Neural cell (in vitro differentiated cells): ENCODE measurements at regions not wholly inside any gene's neighbourhood (a gene's known extent, or its start where the extent isn't known, plus 50 kb on each side); places are given as distances from the start of the nearest gene placed in this dataset.

Source experiments
- H2AFZ ChIP-seq: fragments of 200-600, 300-800 bp; sonication (generic), shearing (Covaris generic); 2 replicates; pipeline ENCODE4 v1.6.0; 2014; ENCODE audit warnings: low read depth, mild to moderate bottlenecking, antibody characterized with exemption, low read length, moderate library complexity
- H3F3A ChIP-seq: fragments of 200-600 bp; shearing (Covaris generic); 2 replicates; pipeline ENCODE4 v1.6.1; 2016; ENCODE audit warnings: mild to moderate bottlenecking, moderate library complexity, mixed read lengths, antibody characterized with exemption, low read length; ENCODE audit not compliant: insufficient read depth, poor library complexity, severe bottlenecking
- H3K27ac ChIP-seq: fragments of 200-600, 300-800 bp; sonication (generic), shearing (Covaris generic); 2 replicates; pipeline ENCODE4 v1.5.1; 2014; ENCODE audit warnings: mild to moderate bottlenecking, low read length, moderate library complexity
- H3K27me3 ChIP-seq: fragments of 300-800, 200-600 bp; sonication (generic), shearing (Covaris generic); 2 replicates; pipeline ENCODE4 v1.6.0; 2014; ENCODE audit warnings: mild to moderate bottlenecking, low read depth, low read length, moderate library complexity; ENCODE audit not compliant: insufficient read depth
- H3K36me3 ChIP-seq: fragments of 300-800, 200-600 bp; sonication (generic), shearing (Covaris generic); 2 replicates; pipeline ENCODE4 v1.5.1; 2014; ENCODE audit warnings: mild to moderate bottlenecking, antibody characterized with exemption, low read length, moderate library complexity; ENCODE audit not compliant: insufficient read depth
- H3K4me2 ChIP-seq: fragments of 300-800, 200-600 bp; sonication (generic), shearing (Covaris generic); 2 replicates; pipeline ENCODE4 v1.6.0; 2014; ENCODE audit warnings: mild to moderate bottlenecking, low read length
- H3K4me3 ChIP-seq: fragments of 300-800, 200-600 bp; sonication (generic), shearing (Covaris generic); 2 replicates; pipeline ENCODE4 v1.5.1; 2014; ENCODE audit warnings: mild to moderate bottlenecking, low read length, moderate library complexity
- H3K79me2 ChIP-seq: fragments of 200-600 bp; shearing (Covaris generic); replicated peaks from 2 replicates; pipeline ENCODE4 v1.6.0; 2014; ENCODE audit warnings: mild to moderate bottlenecking, low read length, moderate library complexity; ENCODE audit not compliant: insufficient read depth
- H3K9ac ChIP-seq: fragments of 300-800, 200-600 bp; sonication (generic), shearing (Covaris generic); 2 replicates; pipeline ENCODE4 v1.6.1; 2016; ENCODE audit warnings: mild to moderate bottlenecking, low read length, mixed read lengths
- H3K9me2 ChIP-seq: fragments of 200-600 bp; shearing (Covaris generic); 2 replicates; pipeline ENCODE4 v1.6.1; 2016; ENCODE audit warnings: mild to moderate bottlenecking, low read length, mixed read lengths; ENCODE audit not compliant: insufficient read depth
- H3K9me3 ChIP-seq: fragments of 200-600, 300-800 bp; sonication (generic), shearing (Covaris generic); 2 replicates; pipeline ENCODE4 v1.6.1; 2016; ENCODE audit warnings: mild to moderate bottlenecking, mixed run types, low read length, moderate library complexity, mixed read lengths
- H4K20me1 ChIP-seq: fragments of 200-600 bp; shearing (Covaris generic); 2 replicates; pipeline ENCODE4 v1.6.1; 2016; ENCODE audit warnings: mild to moderate bottlenecking, mixed run types; ENCODE audit not compliant: insufficient read depth
- CTCF ChIP-seq: fragments of 450-650 bp; IDR thresholded peaks from 2 replicates; pipeline ENCODE4 v1.5.1; 2014; ENCODE audit warnings: antibody characterized with exemption, mild to moderate bottlenecking, moderate library complexity; ENCODE audit not compliant: poor library complexity, severe bottlenecking
- EP300 ChIP-seq: fragments of 450-650 bp; conservative IDR thresholded peaks from 2 replicates; pipeline ENCODE4 v1.6.1; 2014; ENCODE audit warnings: antibody characterized with exemption, mild to moderate bottlenecking, moderate library complexity; ENCODE audit not compliant: poor library complexity, severe bottlenecking
- EZH2 ChIP-seq: fragments of 200-600, 300-800 bp; shearing (Covaris generic), sonication (generic); IDR thresholded peaks from 2 replicates; pipeline ENCODE4 v1.6.1; 2014; ENCODE audit warnings: antibody characterized with exemption, low read length, borderline replicate concordance, mild to moderate bottlenecking; ENCODE audit not compliant: insufficient read depth, poor library complexity, severe bottlenecking
- MXI1 ChIP-seq: fragments of 450-650 bp; conservative IDR thresholded peaks from 2 replicates; pipeline ENCODE4 v1.6.1; 2014; ENCODE audit warnings: antibody characterized with exemption, mild to moderate bottlenecking; ENCODE audit not compliant: poor library complexity, severe bottlenecking
- POLR2AphosphoS5 ChIP-seq: IDR thresholded peaks from 2 replicates; pipeline ENCODE4 v1.6.1; 2012
- RAD21 ChIP-seq: fragments of 450-650 bp; conservative IDR thresholded peaks from 2 replicates; pipeline ENCODE4 v1.6.1; 2014; ENCODE audit warnings: antibody characterized with exemption, mild to moderate bottlenecking, moderate library complexity
- REST ChIP-seq: IDR thresholded peaks from 2 replicates; pipeline ENCODE4 v1.6.1; 2012; ENCODE audit warnings: borderline replicate concordance
- SMC3 ChIP-seq: fragments of 450-650 bp; conservative IDR thresholded peaks from 2 replicates; pipeline ENCODE4 v1.6.1; 2014; ENCODE audit warnings: antibody characterized with exemption, mild to moderate bottlenecking, moderate library complexity; ENCODE audit not compliant: poor library complexity
- TAF1 ChIP-seq: IDR thresholded peaks from 2 replicates; pipeline ENCODE4 v1.6.1; 2012; ENCODE audit warnings: low read depth

- Histone ChIP-seq H3K36me3 (no peaks in the 10 kb centered on the region), H2AFZ (no peak overlapping the region), H3K9me2 (no peaks in the 10 kb centered on the region), H3K4me3 (no peak overlapping the region), H3K9me3 (no peaks in the 10 kb centered on the region), H3F3A (no peaks in the 10 kb centered on the region), H4K20me1 (no peaks in the 10 kb centered on the region), H3K9ac (no peak overlapping the region), H3K79me2 (no peaks in the 10 kb centered on the region), H3K4me2 (no peak overlapping the region), H3K27ac (no peak overlapping the region), H3K27me3 (no peaks in the 10 kb centered on the region)
- TF ChIP-seq EZH2 = no peak
- no peak for TF ChIP-seq SMC3
- TF ChIP-seq RAD21 = no peak
- no peak for TF ChIP-seq MXI1
- no peak for TF ChIP-seq CTCF
- no peak for TF ChIP-seq EP300
- TF ChIP-seq REST = no peak
- no peak for TF ChIP-seq TAF1
- no peak for TF ChIP-seq POLR2AphosphoS5
Observed at GRCh38 chr2:18474700-18475099, 85.8 kb downstream of the RDH14 start.

- no peaks in the 10 kb centered on the region for H3K9me3 ChIP-seq
- TF ChIP-seq MXI1 (no peak), EP300 (no peak), EZH2 (no peak)
- no peak overlapping the region for H3K4me2 ChIP-seq
- H3K27ac ChIP-seq = no peak overlapping the region
- H2AFZ ChIP-seq = no peak overlapping the region
- no peaks in the 10 kb centered on the region for H3K79me2 ChIP-seq
- H3K4me3 ChIP-seq = no peak overlapping the region
- no peaks in the 10 kb centered on the region for H4K20me1 ChIP-seq
- no peak overlapping the region for H3K9ac ChIP-seq
- no peaks in the 10 kb centered on the region for H3K36me3 ChIP-seq
- no peaks in the 10 kb centered on the region for H3F3A ChIP-seq
- H3K27me3 ChIP-seq = no peaks in the 10 kb centered on the region
- no peaks in the 10 kb centered on the region for H3K9me2 ChIP-seq
Observed at GRCh38 chr2:18473241-18474181, 86.9 kb downstream of the RDH14 start.
